Esophagus squamous epithelium (tissue), 4 donors: ENCODE measurements at regions not wholly inside any gene's neighbourhood (a gene's known extent, or its start where the extent isn't known, plus 50 kb on each side); places are given as distances from the start of the nearest gene placed in this dataset.

Experiments used
- POLR2A ChIP-seq, 4 donors: fragments of 450-650 bp; IDR thresholded peaks; one replicate each; pipeline ENCODE4 v1.6.1; 2017; ENCODE audit warnings: antibody characterized with exemption in 4 of 4, mild to moderate bottlenecking in 4 of 4, moderate library complexity in 3 of 4
- TF ChIP-seq, protein P1 (sequence below), 6 experiments: fragments of 450-650 bp in 4 of 6; fragments of 200-600 bp in 2 of 6; sonication (generic) in 2 of 6; IDR thresholded peaks; one replicate each; pipeline ENCODE4 v1.5.1; 2016 to 2019; ENCODE audit warnings: antibody characterized with exemption in 6 of 6, mild to moderate bottlenecking in 4 of 6, moderate library complexity in 4 of 6

DNA sequence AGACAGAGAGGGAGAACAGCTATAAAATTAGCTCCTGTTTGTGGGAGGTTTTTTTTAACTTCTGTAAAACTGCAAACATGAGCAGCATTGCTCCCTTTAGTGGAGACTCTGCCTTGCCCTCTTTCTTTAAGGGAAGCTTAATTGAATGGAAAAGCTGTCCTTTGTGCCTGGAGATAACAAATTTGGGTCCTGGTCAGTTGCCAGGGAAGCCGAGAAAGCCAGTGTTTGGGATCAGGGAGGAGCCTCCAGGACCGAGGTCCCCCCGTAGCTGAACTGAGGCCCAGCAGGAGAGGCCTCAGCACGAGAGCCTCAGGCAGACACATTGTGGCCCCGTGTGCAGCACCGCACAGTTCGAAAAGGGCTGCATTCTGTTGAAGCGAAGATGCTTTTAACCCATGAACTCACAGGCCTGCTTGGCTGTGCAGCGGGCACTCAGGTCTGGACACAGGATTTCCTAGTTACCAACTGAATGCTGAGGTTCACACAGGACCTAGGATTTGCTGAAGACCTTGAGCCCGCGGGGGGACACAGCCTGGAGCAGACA is 369.7 kb downstream of the DCDC2C start:
- TF ChIP-seq, protein P1, sequence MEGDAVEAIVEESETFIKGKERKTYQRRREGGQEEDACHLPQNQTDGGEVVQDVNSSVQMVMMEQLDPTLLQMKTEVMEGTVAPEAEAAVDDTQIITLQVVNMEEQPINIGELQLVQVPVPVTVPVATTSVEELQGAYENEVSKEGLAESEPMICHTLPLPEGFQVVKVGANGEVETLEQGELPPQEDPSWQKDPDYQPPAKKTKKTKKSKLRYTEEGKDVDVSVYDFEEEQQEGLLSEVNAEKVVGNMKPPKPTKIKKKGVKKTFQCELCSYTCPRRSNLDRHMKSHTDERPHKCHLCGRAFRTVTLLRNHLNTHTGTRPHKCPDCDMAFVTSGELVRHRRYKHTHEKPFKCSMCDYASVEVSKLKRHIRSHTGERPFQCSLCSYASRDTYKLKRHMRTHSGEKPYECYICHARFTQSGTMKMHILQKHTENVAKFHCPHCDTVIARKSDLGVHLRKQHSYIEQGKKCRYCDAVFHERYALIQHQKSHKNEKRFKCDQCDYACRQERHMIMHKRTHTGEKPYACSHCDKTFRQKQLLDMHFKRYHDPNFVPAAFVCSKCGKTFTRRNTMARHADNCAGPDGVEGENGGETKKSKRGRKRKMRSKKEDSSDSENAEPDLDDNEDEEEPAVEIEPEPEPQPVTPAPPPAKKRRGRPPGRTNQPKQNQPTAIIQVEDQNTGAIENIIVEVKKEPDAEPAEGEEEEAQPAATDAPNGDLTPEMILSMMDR (IDR thresholded peaks at IDR 0.05): no peak
- TF ChIP-seq POLR2A (IDR thresholded peaks at IDR 0.05): no peak
